ENCODE measurements at regions not wholly inside any gene's neighbourhood (a gene's known extent, or its start where the extent isn't known, plus 50 kb on each side); places are given as distances from the start of the nearest gene placed in this dataset.

DNA sequence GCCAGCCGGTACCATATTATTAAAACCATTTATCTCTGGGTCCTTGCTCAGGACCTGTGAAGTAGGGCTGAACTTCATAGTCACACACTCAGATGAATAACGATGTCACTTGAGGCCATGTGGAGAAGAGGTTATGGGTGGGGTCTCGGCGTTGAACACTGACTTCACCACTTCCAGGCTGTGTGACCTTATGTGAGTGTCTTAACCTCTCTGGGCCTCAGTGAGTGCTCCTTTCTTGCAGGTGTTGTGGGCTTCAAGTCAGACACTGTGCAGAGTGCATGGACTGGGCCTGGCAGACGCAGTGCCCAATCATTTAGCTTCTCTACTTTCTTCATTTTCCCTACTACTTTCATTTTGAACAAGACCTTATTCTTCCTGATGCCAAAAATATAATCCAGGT is 278.8 kb downstream of the PBX3 start:
- TF ChIP-seq CTCF (IDR thresholded peaks at IDR 0.05; ENCODE audit: insufficient read depth, low read length): no peak
- TF ChIP-seq, protein P1, sequence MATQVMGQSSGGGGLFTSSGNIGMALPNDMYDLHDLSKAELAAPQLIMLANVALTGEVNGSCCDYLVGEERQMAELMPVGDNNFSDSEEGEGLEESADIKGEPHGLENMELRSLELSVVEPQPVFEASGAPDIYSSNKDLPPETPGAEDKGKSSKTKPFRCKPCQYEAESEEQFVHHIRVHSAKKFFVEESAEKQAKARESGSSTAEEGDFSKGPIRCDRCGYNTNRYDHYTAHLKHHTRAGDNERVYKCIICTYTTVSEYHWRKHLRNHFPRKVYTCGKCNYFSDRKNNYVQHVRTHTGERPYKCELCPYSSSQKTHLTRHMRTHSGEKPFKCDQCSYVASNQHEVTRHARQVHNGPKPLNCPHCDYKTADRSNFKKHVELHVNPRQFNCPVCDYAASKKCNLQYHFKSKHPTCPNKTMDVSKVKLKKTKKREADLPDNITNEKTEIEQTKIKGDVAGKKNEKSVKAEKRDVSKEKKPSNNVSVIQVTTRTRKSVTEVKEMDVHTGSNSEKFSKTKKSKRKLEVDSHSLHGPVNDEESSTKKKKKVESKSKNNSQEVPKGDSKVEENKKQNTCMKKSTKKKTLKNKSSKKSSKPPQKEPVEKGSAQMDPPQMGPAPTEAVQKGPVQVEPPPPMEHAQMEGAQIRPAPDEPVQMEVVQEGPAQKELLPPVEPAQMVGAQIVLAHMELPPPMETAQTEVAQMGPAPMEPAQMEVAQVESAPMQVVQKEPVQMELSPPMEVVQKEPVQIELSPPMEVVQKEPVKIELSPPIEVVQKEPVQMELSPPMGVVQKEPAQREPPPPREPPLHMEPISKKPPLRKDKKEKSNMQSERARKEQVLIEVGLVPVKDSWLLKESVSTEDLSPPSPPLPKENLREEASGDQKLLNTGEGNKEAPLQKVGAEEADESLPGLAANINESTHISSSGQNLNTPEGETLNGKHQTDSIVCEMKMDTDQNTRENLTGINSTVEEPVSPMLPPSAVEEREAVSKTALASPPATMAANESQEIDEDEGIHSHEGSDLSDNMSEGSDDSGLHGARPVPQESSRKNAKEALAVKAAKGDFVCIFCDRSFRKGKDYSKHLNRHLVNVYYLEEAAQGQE (IDR thresholded peaks at IDR 0.05; ENCODE audit: insufficient replicate concordance, low read depth): no peak

All from HL-60 (cell line).